NCI-H82 treated with DMSO at 0.1 percent for 48 hours (cell line): ENCODE measurements at regions not wholly inside any gene's neighbourhood (a gene's known extent, or its start where the extent isn't known, plus 50 kb on each side); places are given as distances from the start of the nearest gene placed in this dataset.

Experiments used
- DNase-seq: peaks from one replicate; lab custom pipeline; 2025; ENCODE audit not compliant: unreplicated experiment; lab: John Stamatoyannopoulos, UW

GRCh38 chr4:135744928-135745327 is 1543.3 kb upstream of the PABPC4L start:
- DNase-seq, result no peak

- no peak for DNase-seq
Observed at GRCh38 chr4:135741583-135741982, 1540.0 kb upstream of the PABPC4L start.

GRCh38 chr4:135739354-135739753 is 1537.8 kb upstream of the PABPC4L start:
- peak; percentile 34 for DNase-seq

- DNase-seq, result no peak
Observed at GRCh38 chr4:135735512-135735911, 1533.9 kb upstream of the PABPC4L start.

GRCh38 chr4:135732448-135732847 is 1530.9 kb upstream of the PABPC4L start:
- DNase-seq, result no peak

- DNase-seq, result no peak
Observed at GRCh38 chr4:135731682-135732081, 1530.1 kb upstream of the PABPC4L start.

GRCh38 chr4:135724421-135724820 is 1522.8 kb upstream of the PABPC4L start:
- DNase-seq, result no peak

- no peak for DNase-seq
Observed at GRCh38 chr4:135718019-135718418, 1516.4 kb upstream of the PABPC4L start.

GRCh38 chr4:135705343-135705742 is 1503.8 kb upstream of the PABPC4L start:
- no peak for DNase-seq

GRCh38 chr4:135694066-135694465 is 1492.5 kb upstream of the PABPC4L start:
- no peak for DNase-seq

GRCh38 chr4:135684001-135684400 is 1482.4 kb upstream of the PABPC4L start:
- no peak for DNase-seq

GRCh38 chr4:135672202-135672601 is 1470.6 kb upstream of the PABPC4L start:
- DNase-seq, result no peak

- DNase-seq, result no peak
Observed at GRCh38 chr4:135670548-135670947, 1469.0 kb upstream of the PABPC4L start.
